ENCODE measurements at regions not wholly inside any gene's neighbourhood (a gene's known extent, or its start where the extent isn't known, plus 50 kb on each side); places are given as distances from the start of the nearest gene placed in this dataset.

- no peak for TF ChIP-seq CTCF (IDR thresholded peaks at IDR 0.05; ENCODE audit: low read depth, low read length)
- no peak for DNase-seq (ENCODE audit: extremely low read depth, low read depth)
These were observed 322.8 kb downstream of the UQCRFS1 start for GRCh38 chr19:28889941-28890670.

GRCh38 chr19:28887920-28888618 lies 324.9 kb downstream of the UQCRFS1 start:
- no peak for DNase-seq (ENCODE audit: extremely low read depth, low read depth)

GRCh38 chr19:28886708-28887107 lies 326.2 kb downstream of the UQCRFS1 start:
- no peak for DNase-seq (ENCODE audit: extremely low read depth, low read depth)
- no peak for TF ChIP-seq CTCF (IDR thresholded peaks at IDR 0.05; ENCODE audit: low read depth, low read length)

More at GRCh38 chr19:28887920-28888618, 324.9 kb downstream of the UQCRFS1 start:
- no peak for TF ChIP-seq CTCF (IDR thresholded peaks at IDR 0.05; ENCODE audit: low read depth, low read length)

- TF ChIP-seq CTCF (IDR thresholded peaks at IDR 0.05; ENCODE audit: low read depth, low read length): no peak
- DNase-seq (ENCODE audit: extremely low read depth, low read depth): no peak
These were observed 327.0 kb downstream of the UQCRFS1 start for GRCh38 chr19:28885965-28886364.

- TF ChIP-seq CTCF (IDR thresholded peaks at IDR 0.05; ENCODE audit: low read depth, low read length): no peak
- DNase-seq (ENCODE audit: extremely low read depth, low read depth): no peak
These were observed 328.0 kb downstream of the UQCRFS1 start for GRCh38 chr19:28884786-28885476.

- no peak for TF ChIP-seq CTCF (IDR thresholded peaks at IDR 0.05; ENCODE audit: low read depth, low read length)
- no peak for DNase-seq (ENCODE audit: extremely low read depth, low read depth)
These were observed 329.7 kb downstream of the UQCRFS1 start for GRCh38 chr19:28883241-28883693.

GRCh38 chr19:28882818-28883217 lies 330.1 kb downstream of the UQCRFS1 start:
- TF ChIP-seq CTCF (IDR thresholded peaks at IDR 0.05; ENCODE audit: low read depth, low read length): no peak
- no peak for DNase-seq (ENCODE audit: extremely low read depth, low read depth)

Data from AG09319 (cell line).